Mammary epithelial cell (primary cell): ENCODE measurements at regions not wholly inside any gene's neighbourhood (a gene's known extent, or its start where the extent isn't known, plus 50 kb on each side); places are given as distances from the start of the nearest gene placed in this dataset.

Experiments used
- CTCF ChIP-seq, 2 donors: IDR thresholded peaks in 1 of 2; conservative IDR thresholded peaks in 1 of 2; 2 replicates each; pipeline ENCODE4 v1.5.1; 2011 to 2012; ENCODE audit warnings: inconsistent platforms in 2 of 2, low read length in 2 of 2, mild to moderate bottlenecking in 2 of 2, control low read depth in 1 of 2, low read depth in 1 of 2; ENCODE audit not compliant: insufficient read depth in 1 of 2; ENCODE audit errors: extremely low read depth in 1 of 2
- EZH2 ChIP-seq: IDR thresholded peaks from 2 replicates; pipeline ENCODE4 v1.6.1; 2012; ENCODE audit warnings: low read length, inconsistent platforms, borderline replicate concordance

GRCh38 chr13:57270493-57270892 lies 103.5 kb downstream of the PRR20E start:
- TF ChIP-seq CTCF (conservative IDR thresholded peaks at IDR 0.05 in 1 of 2, IDR thresholded peaks at IDR 0.05 in 1 of 2; ENCODE audit: extremely low read depth in 1 of 2, insufficient read depth in 1 of 2, low read depth in 1 of 2, low read length in 2 of 2) (no peak), EZH2 (no peak)
